ENCODE measurements at regions not wholly inside any gene's neighbourhood (a gene's known extent, or its start where the extent isn't known, plus 50 kb on each side); places are given as distances from the start of the nearest gene placed in this dataset.

DNA sequence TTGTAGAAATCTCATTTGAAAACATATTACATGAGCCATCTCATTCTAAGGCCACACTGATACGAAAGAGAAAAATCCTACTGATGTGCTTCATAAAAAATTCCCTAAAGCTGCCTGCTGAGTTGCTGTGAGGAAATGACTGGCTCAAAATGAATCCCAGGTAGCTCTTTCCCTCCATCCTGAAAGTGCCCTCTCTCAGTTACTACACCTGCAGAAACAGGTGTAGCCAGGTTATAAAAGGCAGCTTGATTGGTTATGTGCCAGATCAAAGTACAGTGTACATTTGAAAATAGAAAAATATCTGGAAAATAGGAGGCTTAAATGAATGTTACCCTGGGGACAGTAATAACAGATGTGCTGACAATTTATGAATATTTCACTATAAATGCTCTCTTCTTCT, 833.4 kb upstream of the ADGRL4 start:
- TF ChIP-seq, protein P1, sequence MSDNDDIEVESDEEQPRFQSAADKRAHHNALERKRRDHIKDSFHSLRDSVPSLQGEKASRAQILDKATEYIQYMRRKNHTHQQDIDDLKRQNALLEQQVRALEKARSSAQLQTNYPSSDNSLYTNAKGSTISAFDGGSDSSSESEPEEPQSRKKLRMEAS (IDR thresholded peaks at IDR 0.05) = no peak
- TF ChIP-seq TCF12 (IDR thresholded peaks at IDR 0.05; ENCODE audit: low read depth) (no peak), TAF1 (IDR thresholded peaks at IDR 0.05; ENCODE audit: low read depth) (no peak), TEAD4 (IDR thresholded peaks at IDR 0.05) (no peak), EGR1 (IDR thresholded peaks at IDR 0.05) (no peak), CREB1 (IDR thresholded peaks at IDR 0.05; ENCODE audit: low read depth) (no peak), ZBTB7A (IDR thresholded peaks at IDR 0.05; ENCODE audit: low read depth) (no peak), RAD21 (IDR thresholded peaks at IDR 0.05; ENCODE audit: low read depth) (no peak), YY1 (IDR thresholded peaks at IDR 0.05; ENCODE audit: low read depth) (no peak), CEBPB (IDR thresholded peaks at IDR 0.05) (no peak), EP300 (IDR thresholded peaks at IDR 0.05; ENCODE audit: borderline replicate concordance) (no peak), NFIC (IDR thresholded peaks at IDR 0.05) (no peak), FOXM1 (IDR thresholded peaks at IDR 0.05; ENCODE audit: borderline replicate concordance, low read depth) (no peak)
- TF ChIP-seq, protein P2, sequence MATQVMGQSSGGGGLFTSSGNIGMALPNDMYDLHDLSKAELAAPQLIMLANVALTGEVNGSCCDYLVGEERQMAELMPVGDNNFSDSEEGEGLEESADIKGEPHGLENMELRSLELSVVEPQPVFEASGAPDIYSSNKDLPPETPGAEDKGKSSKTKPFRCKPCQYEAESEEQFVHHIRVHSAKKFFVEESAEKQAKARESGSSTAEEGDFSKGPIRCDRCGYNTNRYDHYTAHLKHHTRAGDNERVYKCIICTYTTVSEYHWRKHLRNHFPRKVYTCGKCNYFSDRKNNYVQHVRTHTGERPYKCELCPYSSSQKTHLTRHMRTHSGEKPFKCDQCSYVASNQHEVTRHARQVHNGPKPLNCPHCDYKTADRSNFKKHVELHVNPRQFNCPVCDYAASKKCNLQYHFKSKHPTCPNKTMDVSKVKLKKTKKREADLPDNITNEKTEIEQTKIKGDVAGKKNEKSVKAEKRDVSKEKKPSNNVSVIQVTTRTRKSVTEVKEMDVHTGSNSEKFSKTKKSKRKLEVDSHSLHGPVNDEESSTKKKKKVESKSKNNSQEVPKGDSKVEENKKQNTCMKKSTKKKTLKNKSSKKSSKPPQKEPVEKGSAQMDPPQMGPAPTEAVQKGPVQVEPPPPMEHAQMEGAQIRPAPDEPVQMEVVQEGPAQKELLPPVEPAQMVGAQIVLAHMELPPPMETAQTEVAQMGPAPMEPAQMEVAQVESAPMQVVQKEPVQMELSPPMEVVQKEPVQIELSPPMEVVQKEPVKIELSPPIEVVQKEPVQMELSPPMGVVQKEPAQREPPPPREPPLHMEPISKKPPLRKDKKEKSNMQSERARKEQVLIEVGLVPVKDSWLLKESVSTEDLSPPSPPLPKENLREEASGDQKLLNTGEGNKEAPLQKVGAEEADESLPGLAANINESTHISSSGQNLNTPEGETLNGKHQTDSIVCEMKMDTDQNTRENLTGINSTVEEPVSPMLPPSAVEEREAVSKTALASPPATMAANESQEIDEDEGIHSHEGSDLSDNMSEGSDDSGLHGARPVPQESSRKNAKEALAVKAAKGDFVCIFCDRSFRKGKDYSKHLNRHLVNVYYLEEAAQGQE (IDR thresholded peaks at IDR 0.05; ENCODE audit: low read depth) = no peak
- TF ChIP-seq, protein P3, sequence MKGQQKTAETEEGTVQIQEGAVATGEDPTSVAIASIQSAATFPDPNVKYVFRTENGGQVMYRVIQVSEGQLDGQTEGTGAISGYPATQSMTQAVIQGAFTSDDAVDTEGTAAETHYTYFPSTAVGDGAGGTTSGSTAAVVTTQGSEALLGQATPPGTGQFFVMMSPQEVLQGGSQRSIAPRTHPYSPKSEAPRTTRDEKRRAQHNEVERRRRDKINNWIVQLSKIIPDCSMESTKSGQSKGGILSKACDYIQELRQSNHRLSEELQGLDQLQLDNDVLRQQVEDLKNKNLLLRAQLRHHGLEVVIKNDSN (IDR thresholded peaks at IDR 0.05) = no peak

DNA sequence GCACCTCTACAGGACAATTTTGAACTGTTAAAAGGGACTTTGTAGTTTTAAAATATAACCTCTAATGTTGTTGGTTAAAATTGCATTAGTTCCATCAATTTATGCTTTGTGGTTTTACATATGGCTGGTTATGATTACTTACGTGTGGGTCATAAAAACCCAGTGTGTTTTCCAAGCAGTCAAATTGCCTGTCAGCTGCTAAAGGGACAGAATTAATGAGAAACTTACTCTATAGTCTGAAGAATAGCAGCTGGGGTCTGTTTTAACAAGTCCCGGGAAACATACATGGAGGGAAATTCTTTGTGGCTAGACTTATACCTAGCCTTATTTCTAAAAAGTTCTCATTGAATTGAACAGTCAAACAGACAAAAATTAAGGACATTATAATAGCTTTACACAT, 820.9 kb upstream of the ADGRL4 start:
- no peak for TF ChIP-seq EP300 (IDR thresholded peaks at IDR 0.05; ENCODE audit: borderline replicate concordance)
- no peak for TF ChIP-seq CEBPB (IDR thresholded peaks at IDR 0.05)
- no peak for TF ChIP-seq TEAD4 (IDR thresholded peaks at IDR 0.05)
- TF ChIP-seq, protein P2 (IDR thresholded peaks at IDR 0.05; ENCODE audit: low read depth) = no peak
- TF ChIP-seq RAD21 (IDR thresholded peaks at IDR 0.05; ENCODE audit: low read depth) = no peak
- TF ChIP-seq, protein P3 (IDR thresholded peaks at IDR 0.05) = no peak
- no peak for TF ChIP-seq YY1 (IDR thresholded peaks at IDR 0.05; ENCODE audit: low read depth)
- TF ChIP-seq, protein P1 (IDR thresholded peaks at IDR 0.05) = no peak
- TF ChIP-seq CREB1 (IDR thresholded peaks at IDR 0.05; ENCODE audit: low read depth) = no peak
- no peak for TF ChIP-seq ZBTB7A (IDR thresholded peaks at IDR 0.05; ENCODE audit: low read depth)
- no peak for TF ChIP-seq FOXM1 (IDR thresholded peaks at IDR 0.05; ENCODE audit: borderline replicate concordance, low read depth)
- TF ChIP-seq TAF1 (IDR thresholded peaks at IDR 0.05; ENCODE audit: low read depth) = no peak
- TF ChIP-seq TCF12 (IDR thresholded peaks at IDR 0.05; ENCODE audit: low read depth) = no peak
- TF ChIP-seq EGR1 (IDR thresholded peaks at IDR 0.05) = no peak
- no peak for TF ChIP-seq NFIC (IDR thresholded peaks at IDR 0.05)

DNA sequence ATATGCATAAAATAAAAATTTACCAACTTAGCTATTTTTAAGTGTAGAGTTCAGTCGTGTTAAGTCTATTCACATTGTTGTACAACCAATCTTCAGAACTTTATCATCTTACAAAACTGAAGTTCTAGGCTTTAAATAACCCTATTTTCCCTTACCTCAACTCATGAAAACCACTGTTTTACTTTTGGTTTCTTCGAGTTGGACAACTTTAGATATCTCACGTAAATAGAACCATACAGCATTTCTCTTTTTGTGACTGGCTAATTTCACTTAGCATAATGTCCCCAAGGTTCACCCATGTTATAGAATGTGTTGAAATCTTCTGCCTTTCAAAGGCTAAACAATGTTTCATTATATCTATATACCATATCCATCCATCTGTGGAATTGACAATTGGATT, 819.0 kb upstream of the ADGRL4 start:
- no peak for TF ChIP-seq TEAD4 (IDR thresholded peaks at IDR 0.05)
- no peak for TF ChIP-seq FOXM1 (IDR thresholded peaks at IDR 0.05; ENCODE audit: borderline replicate concordance, low read depth)
- TF ChIP-seq, protein P3 (IDR thresholded peaks at IDR 0.05) = no peak
- no peak for TF ChIP-seq RAD21 (IDR thresholded peaks at IDR 0.05; ENCODE audit: low read depth)
- TF ChIP-seq ZBTB7A (IDR thresholded peaks at IDR 0.05; ENCODE audit: low read depth) = no peak
- TF ChIP-seq TCF12 (IDR thresholded peaks at IDR 0.05; ENCODE audit: low read depth) = no peak
- TF ChIP-seq TAF1 (IDR thresholded peaks at IDR 0.05; ENCODE audit: low read depth) = no peak
- TF ChIP-seq EGR1 (IDR thresholded peaks at IDR 0.05) = no peak
- no peak for TF ChIP-seq NFIC (IDR thresholded peaks at IDR 0.05)
- no peak for TF ChIP-seq CREB1 (IDR thresholded peaks at IDR 0.05; ENCODE audit: low read depth)
- TF ChIP-seq EP300 (IDR thresholded peaks at IDR 0.05; ENCODE audit: borderline replicate concordance) = no peak
- TF ChIP-seq, protein P2 (IDR thresholded peaks at IDR 0.05; ENCODE audit: low read depth) = no peak
- TF ChIP-seq YY1 (IDR thresholded peaks at IDR 0.05; ENCODE audit: low read depth) = no peak

DNA sequence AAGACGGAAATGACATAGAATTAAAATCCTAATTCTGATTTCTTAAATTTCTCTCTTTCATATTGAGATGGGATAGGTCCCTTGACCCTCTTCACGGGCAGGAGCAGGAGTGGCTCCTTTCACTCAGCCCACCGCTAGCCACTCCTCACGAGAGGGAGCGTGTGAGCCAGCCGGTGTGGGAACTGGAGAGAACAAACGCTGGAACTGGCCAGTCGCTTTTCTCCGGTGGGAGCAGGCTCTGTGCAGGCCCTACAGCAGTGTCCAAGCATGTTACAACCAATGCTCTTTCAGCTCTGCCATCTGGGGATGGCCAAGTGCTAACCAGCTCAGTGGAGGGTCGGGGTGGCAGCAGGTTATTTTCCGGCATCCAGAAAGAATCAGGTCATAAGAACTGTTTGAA, 815.5 kb upstream of the ADGRL4 start:
- no peak for TF ChIP-seq NFIC (IDR thresholded peaks at IDR 0.05)
- TF ChIP-seq, protein P3 (IDR thresholded peaks at IDR 0.05) = no peak
- no peak for TF ChIP-seq TAF1 (IDR thresholded peaks at IDR 0.05; ENCODE audit: low read depth)
- TF ChIP-seq CEBPB (IDR thresholded peaks at IDR 0.05) = no peak
- TF ChIP-seq ZBTB7A (IDR thresholded peaks at IDR 0.05; ENCODE audit: low read depth) = no peak
- TF ChIP-seq TEAD4 (IDR thresholded peaks at IDR 0.05) = no peak
- TF ChIP-seq FOXM1 (IDR thresholded peaks at IDR 0.05; ENCODE audit: borderline replicate concordance, low read depth) = no peak
- no peak for TF ChIP-seq TCF12 (IDR thresholded peaks at IDR 0.05; ENCODE audit: low read depth)
- no peak for TF ChIP-seq RAD21 (IDR thresholded peaks at IDR 0.05; ENCODE audit: low read depth)
- TF ChIP-seq CREB1 (IDR thresholded peaks at IDR 0.05; ENCODE audit: low read depth) = no peak
- no peak for TF ChIP-seq EGR1 (IDR thresholded peaks at IDR 0.05)
- no peak for TF ChIP-seq EP300 (IDR thresholded peaks at IDR 0.05; ENCODE audit: borderline replicate concordance)
- TF ChIP-seq YY1 (IDR thresholded peaks at IDR 0.05; ENCODE audit: low read depth) = no peak
- TF ChIP-seq, protein P1 (IDR thresholded peaks at IDR 0.05) = no peak
